K562 (cell line): ENCODE measurements at regions not wholly inside any gene's neighbourhood (a gene's known extent, or its start where the extent isn't known, plus 50 kb on each side); places are given as distances from the start of the nearest gene placed in this dataset.

Source experiments
- BRD9 ChIP-seq: fragments of 450-650 bp; IDR thresholded peaks from 2 replicates; pipeline ENCODE4 v1.6.1; 2018; ENCODE audit warnings: low read depth; ENCODE audit not compliant: partially characterized antibody
- ELF2 ChIP-seq: fragments of 250-450 bp; sonication (Bioruptor Pico); IDR thresholded peaks from 2 replicates; pipeline ENCODE4 v1.5.0; 2021; ENCODE audit warnings: mild to moderate bottlenecking
- HLTF ChIP-seq: fragments of 450-650 bp; IDR thresholded peaks from 2 replicates; pipeline ENCODE4 v1.6.1; 2016
- HSF4 ChIP-seq: fragments of 250-450 bp; sonication (Bioruptor Pico); IDR thresholded peaks from 2 replicates; pipeline ENCODE4 v2.1.2; 2022; ENCODE audit warnings: mild to moderate bottlenecking, moderate library complexity, borderline replicate concordance
- KLF16 ChIP-seq: IDR thresholded peaks from 2 replicates; pipeline ENCODE4 v1.6.1; 2016; ENCODE audit warnings: antibody characterized with exemption
- MTA2 ChIP-seq: fragments of 450-650 bp; IDR thresholded peaks from 2 replicates; pipeline ENCODE4 v1.6.1; 2016; ENCODE audit warnings: low read depth
- MTF1 ChIP-seq: fragments of 250-450 bp; sonication (Bioruptor Pico); IDR thresholded peaks from 2 replicates; pipeline ENCODE4 v1.9.0; 2021; ENCODE audit warnings: moderate library complexity, mild to moderate bottlenecking, inconsistent platforms, borderline replicate concordance
- MXI1 ChIP-seq: IDR thresholded peaks from 2 replicates; pipeline ENCODE4 v1.6.1; 2011; ENCODE audit warnings: low read depth, mild to moderate bottlenecking, improper control_type of control experiment, low read length
- MYC ChIP-seq, 2 experiments: fragments of 250-450 bp in 1 of 2; sonication (Bioruptor Pico) in 1 of 2; IDR thresholded peaks; 2 replicates each; pipeline versions ENCODE4 v1.5.1 to v1.6.1; 2012 to 2021; ENCODE audit warnings: low read depth in 2 of 2, borderline replicate concordance in 1 of 2, improper control_type of control experiment in 1 of 2, low read length in 1 of 2, mild to moderate bottlenecking in 1 of 2, moderate library complexity in 1 of 2
- NCOA2 ChIP-seq, 2 experiments: fragments of 450-650 bp; IDR thresholded peaks; 2 replicates each; pipeline ENCODE4 v1.6.1; 2018; ENCODE audit warnings: mild to moderate bottlenecking in 2 of 2, moderate library complexity in 1 of 2; ENCODE audit not compliant: partially characterized antibody in 2 of 2
- NCOR1 ChIP-seq: fragments of 450-650 bp; IDR thresholded peaks from 2 replicates; pipeline ENCODE4 v1.6.1; 2016; ENCODE audit warnings: mild to moderate bottlenecking, moderate library complexity
- POLR2AphosphoS2 ChIP-seq: IDR thresholded peaks from 2 replicates; pipeline ENCODE4 v1.6.1; 2012; ENCODE audit warnings: low read length, improper control_type of control experiment
- TAF7 ChIP-seq: fragments of 450-650 bp; IDR thresholded peaks from 2 replicates; pipeline ENCODE4 v1.6.1; 2016; ENCODE audit warnings: missing genetic modification characterization, missing compliant biosample characterization
- U2AF2 ChIP-seq: fragments of 200-400 bp; formaldehyde crosslinking; optimal IDR thresholded peaks from 2 replicates; pipeline ENCODE3; 2017; ENCODE audit warnings: low read depth, mild to moderate bottlenecking, low read length
- YBX1 ChIP-seq: fragments of 450-650 bp; IDR thresholded peaks from 2 replicates; pipeline ENCODE4 v1.7.1; 2016; ENCODE audit warnings: mild to moderate bottlenecking
- ZNF184 ChIP-seq: sonication (generic); formaldehyde crosslinking; IDR thresholded peaks from 2 replicates; pipeline ENCODE4 v1.5.0; 2020; ENCODE audit warnings: missing genetic modification reagents
- ZNF282 ChIP-seq: sonication (generic); formaldehyde crosslinking; IDR thresholded peaks from 2 replicates; pipeline ENCODE4 v1.8.1; 2023; ENCODE audit warnings: missing genetic modification reagents
- ZNF717 ChIP-seq: fragments of 250-450 bp; sonication (Bioruptor Pico); IDR thresholded peaks from 2 replicates; pipeline ENCODE4 v1.5.0; 2021
- TF ChIP-seq, protein P1 (sequence below): fragments of 200-800 bp; sonication (Bioruptor generic); IDR thresholded peaks from 2 replicates; pipeline ENCODE4 v1.6.1; 2017; ENCODE audit warnings: missing genetic modification characterization, missing compliant biosample characterization
- TF ChIP-seq, protein P2 (sequence below): fragments of 450-650 bp; IDR thresholded peaks from 2 replicates; pipeline ENCODE4 v1.6.1; 2017; ENCODE audit warnings: antibody characterized with exemption
- TF ChIP-seq, protein P3 (sequence below), 2 experiments: fragments of 450-650 bp in 1 of 2; sonication (generic) in 1 of 2; formaldehyde crosslinking in 1 of 2; IDR thresholded peaks in 1 of 2; conservative IDR thresholded peaks in 1 of 2; 2 replicates each; pipeline versions ENCODE4 v1.6.1 to v1.8.1; 2016 to 2023; ENCODE audit warnings: mild to moderate bottlenecking in 2 of 2, moderate library complexity in 2 of 2, inconsistent platforms in 1 of 2, missing genetic modification reagents in 1 of 2
- TF ChIP-seq, protein P4 (sequence below): sonication (generic); formaldehyde crosslinking; IDR thresholded peaks from 2 replicates; pipeline ENCODE4 v1.4.0; 2020; ENCODE audit warnings: mild to moderate bottlenecking, missing genetic modification reagents

DNA sequence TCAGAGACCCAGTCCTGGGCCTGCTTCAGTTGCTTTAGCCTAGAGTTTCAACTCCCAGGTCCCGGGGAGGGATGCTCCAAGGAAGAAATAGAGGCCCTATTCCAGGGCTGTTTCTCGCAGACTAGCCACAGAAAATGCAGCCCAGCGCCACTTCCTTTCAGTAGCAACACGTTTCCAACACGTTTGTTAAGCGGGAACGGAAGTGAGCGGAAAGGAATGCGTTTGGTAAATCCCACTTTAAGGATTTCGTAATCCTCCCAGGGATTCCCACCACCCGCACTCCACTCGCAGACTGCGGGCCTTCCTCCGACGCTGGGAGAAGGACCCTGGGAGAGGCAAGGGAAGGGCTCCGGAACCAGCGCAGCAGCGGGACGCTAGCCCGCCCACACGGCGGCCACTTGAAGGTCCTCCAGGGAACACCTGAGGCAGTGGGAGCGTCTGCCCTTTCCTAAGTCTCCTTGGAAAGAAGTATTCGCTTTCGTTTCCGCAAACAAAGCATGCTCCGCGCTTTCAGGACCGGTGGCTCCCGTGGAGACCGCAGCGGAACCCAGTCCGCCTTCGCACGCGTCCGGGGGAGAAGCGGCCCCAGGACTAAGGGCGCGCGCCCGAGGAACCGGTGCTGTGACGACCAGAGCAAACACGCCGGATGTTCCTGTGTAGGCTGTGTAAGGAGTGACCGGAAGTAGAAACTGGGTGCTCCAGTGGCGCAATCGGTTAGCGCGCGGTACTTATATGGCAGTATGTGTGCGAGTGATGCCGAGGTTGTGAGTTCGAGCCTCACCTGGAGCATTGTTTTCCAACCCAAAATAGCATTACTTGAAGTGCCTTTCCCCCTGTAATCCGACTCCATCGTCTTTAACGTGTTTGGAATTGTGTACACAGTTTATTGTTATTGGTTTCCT lies 227.6 kb upstream of the PRSS16 start (continued):
- TF ChIP-seq ELF2 (CRISPR knock-in tag) (peak; percentile 82), KLF16 (no peak), U2AF2 (no peak), MTF1 (CRISPR knock-in tag) (no peak), MYC (IDR thresholded peaks at IDR 0.05; ENCODE audit: low read depth, low read length) (peak; percentile 90), MYC (CRISPR knock-in tag; IDR thresholded peaks at IDR 0.05; ENCODE audit: borderline replicate concordance, low read depth) (peak; percentile 92; the same call in 1 of the 2 replicates), MXI1 (peak; percentile 67), NCOA2 (IDR thresholded peaks at IDR 0.05; ENCODE audit: partially characterized antibody in 2 of 2) (no peak), HLTF (no peak), ZNF717 (no peak), BRD9 (peak; percentile 77), NCOR1 (peak; percentile 40; the same call in 1 of the 2 replicates), POLR2AphosphoS2 (peak; percentile 69; the same call in 1 of the 2 replicates), HSF4 (CRISPR knock-in tag) (no peak), TAF7 (tag) (peak; percentile 80), MTA2 (no peak), YBX1 (no peak), ZNF184 (no peak), ZNF282 (CRISPR knock-in tag) (0 out of 2 replicates have a peak, but pooled peaks have one; percentile 25)
- TF ChIP-seq, protein P1, sequence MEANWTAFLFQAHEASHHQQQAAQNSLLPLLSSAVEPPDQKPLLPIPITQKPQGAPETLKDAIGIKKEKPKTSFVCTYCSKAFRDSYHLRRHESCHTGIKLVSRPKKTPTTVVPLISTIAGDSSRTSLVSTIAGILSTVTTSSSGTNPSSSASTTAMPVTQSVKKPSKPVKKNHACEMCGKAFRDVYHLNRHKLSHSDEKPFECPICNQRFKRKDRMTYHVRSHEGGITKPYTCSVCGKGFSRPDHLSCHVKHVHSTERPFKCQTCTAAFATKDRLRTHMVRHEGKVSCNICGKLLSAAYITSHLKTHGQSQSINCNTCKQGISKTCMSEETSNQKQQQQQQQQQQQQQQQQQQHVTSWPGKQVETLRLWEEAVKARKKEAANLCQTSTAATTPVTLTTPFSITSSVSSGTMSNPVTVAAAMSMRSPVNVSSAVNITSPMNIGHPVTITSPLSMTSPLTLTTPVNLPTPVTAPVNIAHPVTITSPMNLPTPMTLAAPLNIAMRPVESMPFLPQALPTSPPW (CRISPR knock-in tag), result peak; percentile 66; the same call in 1 of the 2 replicates
- TF ChIP-seq, protein P2, sequence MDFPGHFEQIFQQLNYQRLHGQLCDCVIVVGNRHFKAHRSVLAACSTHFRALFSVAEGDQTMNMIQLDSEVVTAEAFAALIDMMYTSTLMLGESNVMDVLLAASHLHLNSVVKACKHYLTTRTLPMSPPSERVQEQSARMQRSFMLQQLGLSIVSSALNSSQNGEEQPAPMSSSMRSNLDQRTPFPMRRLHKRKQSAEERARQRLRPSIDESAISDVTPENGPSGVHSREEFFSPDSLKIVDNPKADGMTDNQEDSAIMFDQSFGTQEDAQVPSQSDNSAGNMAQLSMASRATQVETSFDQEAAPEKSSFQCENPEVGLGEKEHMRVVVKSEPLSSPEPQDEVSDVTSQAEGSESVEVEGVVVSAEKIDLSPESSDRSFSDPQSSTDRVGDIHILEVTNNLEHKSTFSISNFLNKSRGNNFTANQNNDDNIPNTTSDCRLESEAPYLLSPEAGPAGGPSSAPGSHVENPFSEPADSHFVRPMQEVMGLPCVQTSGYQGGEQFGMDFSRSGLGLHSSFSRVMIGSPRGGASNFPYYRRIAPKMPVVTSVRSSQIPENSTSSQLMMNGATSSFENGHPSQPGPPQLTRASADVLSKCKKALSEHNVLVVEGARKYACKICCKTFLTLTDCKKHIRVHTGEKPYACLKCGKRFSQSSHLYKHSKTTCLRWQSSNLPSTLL, result 0 out of 2 replicates have a peak, but pooled peaks have one; percentile 49
- TF ChIP-seq, protein P3, sequence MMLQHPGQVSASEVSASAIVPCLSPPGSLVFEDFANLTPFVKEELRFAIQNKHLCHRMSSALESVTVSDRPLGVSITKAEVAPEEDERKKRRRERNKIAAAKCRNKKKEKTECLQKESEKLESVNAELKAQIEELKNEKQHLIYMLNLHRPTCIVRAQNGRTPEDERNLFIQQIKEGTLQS (IDR thresholded peaks at IDR 0.05), result peak; percentile 77
- TF ChIP-seq, protein P3 (CRISPR knock-in tag; conservative IDR thresholded peaks at IDR 0.05), result no peak
- TF ChIP-seq, protein P4, sequence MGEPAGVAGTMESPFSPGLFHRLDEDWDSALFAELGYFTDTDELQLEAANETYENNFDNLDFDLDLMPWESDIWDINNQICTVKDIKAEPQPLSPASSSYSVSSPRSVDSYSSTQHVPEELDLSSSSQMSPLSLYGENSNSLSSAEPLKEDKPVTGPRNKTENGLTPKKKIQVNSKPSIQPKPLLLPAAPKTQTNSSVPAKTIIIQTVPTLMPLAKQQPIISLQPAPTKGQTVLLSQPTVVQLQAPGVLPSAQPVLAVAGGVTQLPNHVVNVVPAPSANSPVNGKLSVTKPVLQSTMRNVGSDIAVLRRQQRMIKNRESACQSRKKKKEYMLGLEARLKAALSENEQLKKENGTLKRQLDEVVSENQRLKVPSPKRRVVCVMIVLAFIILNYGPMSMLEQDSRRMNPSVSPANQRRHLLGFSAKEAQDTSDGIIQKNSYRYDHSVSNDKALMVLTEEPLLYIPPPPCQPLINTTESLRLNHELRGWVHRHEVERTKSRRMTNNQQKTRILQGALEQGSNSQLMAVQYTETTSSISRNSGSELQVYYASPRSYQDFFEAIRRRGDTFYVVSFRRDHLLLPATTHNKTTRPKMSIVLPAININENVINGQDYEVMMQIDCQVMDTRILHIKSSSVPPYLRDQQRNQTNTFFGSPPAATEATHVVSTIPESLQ, result no peak; the same call in 1 of the 2 replicates
